KMS-11 (cell line): ENCODE measurements at regions not wholly inside any gene's neighbourhood (a gene's known extent, or its start where the extent isn't known, plus 50 kb on each side); places are given as distances from the start of the nearest gene placed in this dataset.

Experiments
- H2AFZ ChIP-seq: fragments of 200-600 bp; sonication (generic); 2 replicates; pipeline ENCODE4 v1.6.1; 2016; ENCODE audit warnings: antibody characterized with exemption, mixed run types, low read depth
- H3K27ac ChIP-seq: fragments of 200-600 bp; sonication (generic); 2 replicates; pipeline ENCODE4 v1.6.1; 2016; ENCODE audit warnings: mild to moderate bottlenecking, mixed run types
- H3K27me3 ChIP-seq: fragments of 200-600 bp; sonication (generic); 2 replicates; pipeline ENCODE4 v1.6.1; 2017; ENCODE audit warnings: mild to moderate bottlenecking, low read depth, mixed run types, moderate library complexity; ENCODE audit not compliant: insufficient read depth
- H3K36me3 ChIP-seq: fragments of 200-600 bp; sonication (generic); 2 replicates; pipeline ENCODE4 v1.6.1; 2017; ENCODE audit warnings: mild to moderate bottlenecking, mixed run types; ENCODE audit not compliant: insufficient read depth
- H3K4me1 ChIP-seq: fragments of 200-600 bp; sonication (generic); 2 replicates; pipeline ENCODE4 v1.6.1; 2016; ENCODE audit warnings: mild to moderate bottlenecking, low read depth, mixed run types; ENCODE audit not compliant: poor library complexity, severe bottlenecking
- H3K4me2 ChIP-seq: fragments of 200-600 bp; sonication (generic); 2 replicates; pipeline ENCODE4 v1.7.0; 2016; ENCODE audit warnings: mild to moderate bottlenecking, mixed run types
- H3K4me3 ChIP-seq: fragments of 200-600 bp; sonication (generic); IDR thresholded peaks from 2 replicates; pipeline ENCODE4 v1.6.1; 2017; ENCODE audit warnings: low read depth, low read length, mixed read lengths; ENCODE audit not compliant: insufficient read depth
- H3K79me2 ChIP-seq: fragments of 200-600 bp; sonication (generic); 2 replicates; pipeline ENCODE4 v1.6.1; 2016; ENCODE audit warnings: low read depth, mixed run types; ENCODE audit not compliant: insufficient read depth
- H3K9ac ChIP-seq: fragments of 200-600 bp; sonication (generic); 2 replicates; pipeline ENCODE4 v1.6.1; 2016; ENCODE audit warnings: mild to moderate bottlenecking, mixed run types
- H4K20me1 ChIP-seq: fragments of 200-600 bp; sonication (generic); 2 replicates; pipeline ENCODE4 v1.6.1; 2016; ENCODE audit warnings: mild to moderate bottlenecking, mixed run types; ENCODE audit not compliant: insufficient read depth
- TF ChIP-seq, protein P1 (sequence below): fragments of 200-600 bp; sonication (generic); conservative IDR thresholded peaks from 2 replicates; pipeline ENCODE4 v1.6.1; 2017; ENCODE audit warnings: low read depth, mild to moderate bottlenecking, antibody characterized with exemption, low read length, moderate library complexity, mixed read lengths

DNA sequence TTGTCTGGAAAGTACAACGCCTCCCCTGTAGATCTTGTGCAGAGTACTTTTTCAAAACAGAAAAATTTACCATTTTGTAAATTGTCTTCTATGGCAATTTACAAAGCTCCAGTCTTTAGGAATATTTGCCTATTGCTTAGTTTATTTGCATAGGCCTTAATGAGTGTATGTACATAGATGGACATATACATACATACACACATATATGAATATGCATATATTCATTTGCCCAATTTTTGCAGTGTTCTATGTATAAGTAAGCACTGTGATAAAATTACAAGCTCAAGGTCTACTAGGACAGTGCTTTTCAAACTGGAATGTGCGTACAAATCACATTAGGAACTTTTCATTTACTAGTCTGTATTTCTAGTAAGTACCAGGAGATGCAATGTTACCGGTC, 301.3 kb upstream of the SMARCA2 start:
- Histone ChIP-seq H3K4me2 (no peak overlapping the region), H3K79me2 (no peaks in the 10 kb centered on the region), H4K20me1 (no peaks in the 10 kb centered on the region), H2AFZ (no peak overlapping the region), H3K4me3 (no peak overlapping the region), H3K27me3 (no peaks in the 10 kb centered on the region), H3K4me1 (no peaks in the 10 kb centered on the region), H3K27ac (no peak overlapping the region), H3K36me3 (no peaks in the 10 kb centered on the region), H3K9ac (no peak overlapping the region)
- TF ChIP-seq, protein P1, sequence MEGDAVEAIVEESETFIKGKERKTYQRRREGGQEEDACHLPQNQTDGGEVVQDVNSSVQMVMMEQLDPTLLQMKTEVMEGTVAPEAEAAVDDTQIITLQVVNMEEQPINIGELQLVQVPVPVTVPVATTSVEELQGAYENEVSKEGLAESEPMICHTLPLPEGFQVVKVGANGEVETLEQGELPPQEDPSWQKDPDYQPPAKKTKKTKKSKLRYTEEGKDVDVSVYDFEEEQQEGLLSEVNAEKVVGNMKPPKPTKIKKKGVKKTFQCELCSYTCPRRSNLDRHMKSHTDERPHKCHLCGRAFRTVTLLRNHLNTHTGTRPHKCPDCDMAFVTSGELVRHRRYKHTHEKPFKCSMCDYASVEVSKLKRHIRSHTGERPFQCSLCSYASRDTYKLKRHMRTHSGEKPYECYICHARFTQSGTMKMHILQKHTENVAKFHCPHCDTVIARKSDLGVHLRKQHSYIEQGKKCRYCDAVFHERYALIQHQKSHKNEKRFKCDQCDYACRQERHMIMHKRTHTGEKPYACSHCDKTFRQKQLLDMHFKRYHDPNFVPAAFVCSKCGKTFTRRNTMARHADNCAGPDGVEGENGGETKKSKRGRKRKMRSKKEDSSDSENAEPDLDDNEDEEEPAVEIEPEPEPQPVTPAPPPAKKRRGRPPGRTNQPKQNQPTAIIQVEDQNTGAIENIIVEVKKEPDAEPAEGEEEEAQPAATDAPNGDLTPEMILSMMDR, result no peak

DNA sequence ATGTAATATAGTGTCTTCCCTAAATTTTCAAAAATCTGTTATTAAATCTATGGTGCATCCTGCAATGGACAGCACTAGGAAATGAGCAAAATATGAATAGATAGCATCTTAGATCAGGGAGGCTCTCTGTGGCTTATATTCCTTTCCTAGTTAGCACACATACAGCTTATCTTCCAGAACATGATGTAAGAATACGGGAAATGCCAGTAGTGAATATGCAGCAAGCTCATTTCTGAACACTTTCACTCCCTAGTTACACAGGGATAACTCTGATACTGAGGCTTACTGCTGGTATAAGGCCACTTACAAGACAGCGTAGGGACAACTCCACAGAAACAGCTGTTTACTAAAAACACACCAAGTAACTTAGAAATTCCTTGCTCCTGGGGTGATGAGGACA, 297.3 kb upstream of the SMARCA2 start:
- Histone ChIP-seq H3K4me1 (no peaks in the 10 kb centered on the region), H3K79me2 (no peaks in the 10 kb centered on the region), H3K27ac (no peak overlapping the region), H3K4me3 (no peak overlapping the region), H2AFZ (no peak overlapping the region), H3K27me3 (no peaks in the 10 kb centered on the region), H4K20me1 (no peaks in the 10 kb centered on the region), H3K36me3 (no peaks in the 10 kb centered on the region), H3K4me2 (no peak overlapping the region), H3K9ac (no peak overlapping the region)
- TF ChIP-seq, protein P1, result no peak

DNA sequence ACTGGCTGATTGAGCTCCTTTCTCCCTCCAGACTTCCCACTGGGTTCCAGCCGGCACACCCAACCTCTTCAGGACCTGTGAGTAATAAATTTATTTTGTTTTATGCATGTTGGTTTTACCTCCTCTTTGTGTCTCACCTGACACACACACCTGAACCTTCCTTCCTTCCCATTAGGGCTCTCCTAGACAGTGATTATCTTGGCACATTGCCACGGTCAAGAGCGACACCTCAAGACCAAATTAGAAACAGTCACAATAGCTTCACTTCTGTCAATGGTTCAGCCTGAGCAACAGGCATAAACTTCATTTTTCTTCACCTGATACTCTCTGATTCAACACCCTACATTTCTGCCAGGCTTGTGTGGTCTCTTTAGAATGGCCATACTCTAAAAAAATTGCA, 296.3 kb upstream of the SMARCA2 start:
- H3K9ac ChIP-seq, result no peak overlapping the region
- H3K4me1 ChIP-seq, result no peaks in the 10 kb centered on the region
- H3K4me2 ChIP-seq, result no peak overlapping the region
- H3K27me3 ChIP-seq, result no peaks in the 10 kb centered on the region
- no peaks in the 10 kb centered on the region for H3K36me3 ChIP-seq
- no peak overlapping the region for H3K27ac ChIP-seq
- H3K4me3 ChIP-seq, result no peak overlapping the region
- no peaks in the 10 kb centered on the region for H4K20me1 ChIP-seq
- TF ChIP-seq, protein P1, result no peak
- H2AFZ ChIP-seq, result no peak overlapping the region
- H3K79me2 ChIP-seq, result no peaks in the 10 kb centered on the region

DNA sequence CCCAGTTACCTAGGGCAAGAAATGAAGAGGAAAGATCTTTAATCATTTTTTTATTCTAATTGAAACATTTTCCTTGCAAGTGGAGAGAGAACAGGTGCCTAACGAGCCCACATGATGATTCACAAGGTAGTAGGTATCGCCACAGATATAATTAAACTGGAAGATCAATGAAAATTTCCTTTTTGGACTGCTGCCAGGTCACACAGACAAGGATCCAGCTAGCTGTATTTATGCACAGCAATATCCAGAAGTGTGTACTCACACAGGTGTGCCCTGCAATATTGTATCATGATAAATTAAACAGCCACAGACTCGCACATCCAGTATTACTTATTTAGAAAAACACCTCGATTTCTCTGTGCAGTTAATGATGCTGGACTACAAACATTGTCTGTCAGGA, 294.0 kb upstream of the SMARCA2 start:
- H2AFZ ChIP-seq, result no peak overlapping the region
- H4K20me1 ChIP-seq, result no peaks in the 10 kb centered on the region
- no peaks in the 10 kb centered on the region for H3K79me2 ChIP-seq
- H3K4me2 ChIP-seq, result no peak overlapping the region
- no peaks in the 10 kb centered on the region for H3K4me1 ChIP-seq
- H3K9ac ChIP-seq, result no peak overlapping the region
- no peak overlapping the region for H3K4me3 ChIP-seq
- no peak overlapping the region for H3K27ac ChIP-seq
- TF ChIP-seq, protein P1, result no peak
- H3K27me3 ChIP-seq, result no peaks in the 10 kb centered on the region
- H3K36me3 ChIP-seq, result no peaks in the 10 kb centered on the region

DNA sequence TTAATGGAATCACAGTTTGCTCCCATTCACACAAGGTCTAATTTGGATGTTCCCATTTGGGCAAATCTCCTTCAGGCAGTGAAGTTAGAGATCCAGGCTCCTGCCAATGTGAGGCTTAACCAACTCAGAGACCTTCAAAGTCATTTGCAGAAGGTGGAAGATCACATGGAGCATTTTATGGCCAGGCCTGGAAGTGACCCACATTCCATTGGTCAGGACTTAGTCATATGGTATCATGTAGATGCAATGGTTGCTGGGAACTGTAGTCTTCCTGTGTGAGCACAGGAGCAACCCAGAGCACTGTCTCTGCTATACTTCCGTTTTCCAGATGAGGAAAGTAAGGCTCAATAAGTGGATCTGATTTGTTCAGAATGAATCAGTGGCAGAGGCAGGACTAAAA, 292.7 kb upstream of the SMARCA2 start:
- H3K27me3 ChIP-seq, result no peaks in the 10 kb centered on the region
- no peak overlapping the region for H3K4me3 ChIP-seq
- H3K36me3 ChIP-seq, result no peaks in the 10 kb centered on the region
- TF ChIP-seq, protein P1, result no peak
- H4K20me1 ChIP-seq, result no peaks in the 10 kb centered on the region
- no peak overlapping the region for H3K27ac ChIP-seq
- H3K9ac ChIP-seq, result no peak overlapping the region
- H3K4me2 ChIP-seq, result no peak overlapping the region
- H3K79me2 ChIP-seq, result no peaks in the 10 kb centered on the region
- H2AFZ ChIP-seq, result no peak overlapping the region
- no peaks in the 10 kb centered on the region for H3K4me1 ChIP-seq
